SU-DHL-6 (cell line): ENCODE measurements at regions not wholly inside any gene's neighbourhood (a gene's known extent, or its start where the extent isn't known, plus 50 kb on each side); places are given as distances from the start of the nearest gene placed in this dataset.

ENCODE experiments used
- H2AFZ ChIP-seq: fragments of 200-600 bp; sonication (generic); 2 replicates; pipeline ENCODE4 v1.6.1; 2014; ENCODE audit warnings: low read depth, mild to moderate bottlenecking, moderate library complexity, mixed read lengths, antibody characterized with exemption, low read length; ENCODE audit not compliant: severe bottlenecking
- H3F3A ChIP-seq: fragments of 200-600 bp; shearing (Covaris generic); 2 replicates; pipeline ENCODE4 v1.6.0; 2016; ENCODE audit warnings: antibody characterized with exemption, mild to moderate bottlenecking; ENCODE audit not compliant: insufficient read depth
- H3K27ac ChIP-seq: fragments of 200-600 bp; sonication (generic); 2 replicates; pipeline ENCODE4 v1.5.1; 2016; ENCODE audit warnings: low read depth, mild to moderate bottlenecking, low read length, moderate library complexity, mixed read lengths
- H3K27me3 ChIP-seq: fragments of 200-600 bp; sonication (generic), shearing (Covaris generic); 2 replicates; pipeline ENCODE4 v1.6.0; 2014; ENCODE audit warnings: mild to moderate bottlenecking, low read length
- H3K36me3 ChIP-seq: fragments of 200-600 bp; sonication (generic); 2 replicates; pipeline ENCODE4 v1.6.1; 2014; ENCODE audit warnings: mild to moderate bottlenecking, low read length, mixed read lengths
- H3K4me2 ChIP-seq: fragments of 300-600, 200-600 bp; shearing (Covaris generic), sonication (generic); 2 replicates; pipeline ENCODE4 v1.6.0; 2014; ENCODE audit warnings: low read length, low read depth, mild to moderate bottlenecking; ENCODE audit not compliant: poor library complexity, severe bottlenecking
- H3K4me3 ChIP-seq: fragments of 200-600 bp; sonication (generic); 2 replicates; pipeline ENCODE4 v1.5.1; 2014; ENCODE audit warnings: antibody characterized with exemption, low read length, mild to moderate bottlenecking, mixed read lengths; ENCODE audit not compliant: insufficient read depth, poor library complexity, severe bottlenecking
- H3K79me2 ChIP-seq: fragments of 200-600 bp; sonication (generic); 2 replicates; pipeline ENCODE4 v1.6.1; 2014; ENCODE audit warnings: mild to moderate bottlenecking, low read length, moderate library complexity; ENCODE audit not compliant: insufficient read depth
- H3K9ac ChIP-seq: fragments of 200-600 bp; sonication (generic); 2 replicates; pipeline ENCODE4 v1.7.0; 2014; ENCODE audit warnings: mild to moderate bottlenecking, low read length
- H3K9me2 ChIP-seq: fragments of 200-600 bp; sonication (generic); replicated peaks from 2 replicates; pipeline ENCODE4 v1.6.1; 2014; ENCODE audit warnings: low read length; ENCODE audit not compliant: insufficient read depth
- H3K9me3 ChIP-seq: fragments of 200-600 bp; sonication (generic); 2 replicates; pipeline ENCODE4 v1.6.1; 2014; ENCODE audit warnings: low read length, mixed read lengths; ENCODE audit not compliant: insufficient read depth
- H4K20me1 ChIP-seq: fragments of 200-600 bp; sonication (generic); 2 replicates; pipeline ENCODE4 v1.6.1; 2014; ENCODE audit warnings: low read depth, mild to moderate bottlenecking, antibody characterized with exemption, low read length, moderate library complexity, mixed read lengths
- CTCF ChIP-seq: fragments of 200-600 bp; sonication (generic); IDR thresholded peaks from one replicate; pipeline ENCODE4 v1.5.1; 2017; ENCODE audit warnings: antibody characterized with exemption, mild to moderate bottlenecking, low read length, moderate library complexity; ENCODE audit not compliant: insufficient read depth, poor library complexity, severe bottlenecking
- EZH2phosphoT487 ChIP-seq: fragments of 200-600 bp; sonication (generic), shearing (Covaris generic); conservative IDR thresholded peaks from 2 replicates; pipeline ENCODE4 v1.6.1; 2018; ENCODE audit warnings: mild to moderate bottlenecking, antibody characterized with exemption, low read length, moderate library complexity, mixed read lengths

- Histone ChIP-seq H3F3A (no peaks in the 10 kb centered on the region), H3K9ac (no peak overlapping the region), H3K9me2 (no peaks in the 10 kb centered on the region), H3K9me3 (no peaks in the 10 kb centered on the region), H3K4me2 (no peak overlapping the region), H3K36me3 (no peaks in the 10 kb centered on the region), H2AFZ (no peak overlapping the region), H3K4me3 (no peak overlapping the region), H4K20me1 (no peaks in the 10 kb centered on the region), H3K79me2 (no peaks in the 10 kb centered on the region), H3K27ac (no peak overlapping the region), H3K27me3 (no peaks in the 10 kb centered on the region)
- no peak for TF ChIP-seq CTCF
- TF ChIP-seq EZH2phosphoT487: no peak
These were observed 193.7 kb upstream of the ESRRG start for GRCh38 chr1:216916890-216917438.

GRCh38 chr1:216914974-216915373 lies 191.7 kb upstream of the ESRRG start:
- Histone ChIP-seq H3K4me2 (no peak overlapping the region), H3K9ac (no peak overlapping the region), H3K36me3 (no peaks in the 10 kb centered on the region), H3F3A (no peaks in the 10 kb centered on the region), H4K20me1 (no peaks in the 10 kb centered on the region), H3K79me2 (no peaks in the 10 kb centered on the region), H3K4me3 (no peak overlapping the region), H3K9me2 (no peaks in the 10 kb centered on the region), H3K27me3 (no peaks in the 10 kb centered on the region), H2AFZ (no peak overlapping the region), H3K27ac (no peak overlapping the region), H3K9me3 (no peaks in the 10 kb centered on the region)
- TF ChIP-seq EZH2phosphoT487: no peak
- TF ChIP-seq CTCF: no peak

GRCh38 chr1:216913976-216914375 lies 190.7 kb upstream of the ESRRG start:
- TF ChIP-seq EZH2phosphoT487: no peak
- TF ChIP-seq CTCF: no peak
- H4K20me1 ChIP-seq: no peaks in the 10 kb centered on the region
- no peaks in the 10 kb centered on the region for H3F3A ChIP-seq
- H3K4me3 ChIP-seq: no peak overlapping the region
- H3K9me3 ChIP-seq: no peaks in the 10 kb centered on the region
- H3K9me2 ChIP-seq: no peaks in the 10 kb centered on the region
- no peak overlapping the region for H3K27ac ChIP-seq
- no peak overlapping the region for H3K9ac ChIP-seq
- no peaks in the 10 kb centered on the region for H3K79me2 ChIP-seq
- H3K36me3 ChIP-seq: no peaks in the 10 kb centered on the region
- H3K27me3 ChIP-seq: no peaks in the 10 kb centered on the region
- H3K4me2 ChIP-seq: no peak overlapping the region
- H2AFZ ChIP-seq: no peak overlapping the region
